ENCODE measurements at regions not wholly inside any gene's neighbourhood (a gene's known extent, or its start where the extent isn't known, plus 50 kb on each side); places are given as distances from the start of the nearest gene placed in this dataset.

DNA sequence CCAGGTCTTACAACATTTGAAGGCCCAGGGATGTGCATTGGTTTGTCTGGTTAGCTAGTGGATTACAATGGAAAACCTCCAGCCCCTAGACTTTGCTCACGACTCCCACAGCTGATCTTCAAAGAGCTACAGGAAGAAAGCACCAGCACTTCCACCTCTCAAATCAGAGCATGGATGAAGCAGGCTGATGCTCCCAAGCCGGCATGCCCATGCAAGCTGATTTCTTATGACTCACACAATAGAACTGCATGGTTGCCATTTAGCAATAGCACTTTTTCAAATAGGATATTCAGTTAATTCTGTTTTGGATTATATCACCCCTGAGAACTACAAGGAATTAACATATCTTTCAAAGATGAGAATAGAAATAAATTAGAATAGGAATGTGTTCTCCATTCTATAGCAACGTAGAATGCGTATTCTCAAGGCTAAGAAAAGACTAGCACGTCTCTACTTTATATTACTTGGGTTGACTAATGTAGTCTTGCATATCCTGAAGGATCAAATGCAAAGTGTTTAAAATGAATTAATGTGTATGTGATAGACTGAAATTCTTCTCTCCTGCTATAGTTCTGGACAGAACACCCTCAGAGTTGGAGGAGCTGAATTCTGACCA lies 292.4 kb downstream of the TRIB2 start:
- FAIRE-seq: no peak
- SMC1A ChIA-PET (ENCODE audit: uncharacterized antibody, unreplicated experiment): interaction anchor here (2.7 kb wide), 1 partner anchor 78 kb away, joined by 9 read pairs; no protein-coding TSS in a partner anchor
- H3K4me2 ChIP-seq (ENCODE audit: control insufficient read depth, insufficient read depth): no peak overlapping the region

More for the DNA sequence above, 292.4 kb downstream of the TRIB2 start:
- 32% methylated on average over 5 of the region's 5 CpGs for WGBS (ENCODE audit: insufficient coverage, insufficient replicate concordance, low lambda C conversion rate, missing lambda C conversion rate)
- no peaks in the 10 kb centered on the region for H3K79me2 ChIP-seq (ENCODE audit: control insufficient read depth, insufficient read depth, low read length)
- H3K9ac ChIP-seq (ENCODE audit: control insufficient read depth, insufficient read depth, low read length): no peak overlapping the region
- ChIA-PET POLR2A (no interaction called here), CTCF (interaction anchor here (0.6 to 3.9 kb wide), 5 partner anchors 8 to 1225 kb away, joined by 3 to 62 read pairs (median 3); no protein-coding TSS in a partner anchor), RAD21 (ENCODE audit: unreplicated experiment) (interaction anchor here (1.1 kb wide), 1 partner anchor 9 kb away, joined by 3 read pairs; no protein-coding TSS in a partner anchor)
- no peak overlapping the region for H2AFZ ChIP-seq (ENCODE audit: control insufficient read depth, low read depth, low read length)
- in situ Hi-C loops (cut with MboI): loop anchor here (5.0 kb wide), 1 partner anchor 1182 kb away; no protein-coding TSS in a partner anchor
- DNase-seq (ENCODE audit: low read depth, low spot score) (no peak), ATAC-seq (no peak)
- H3K4me3 ChIP-seq: no peak overlapping the region
- H4K20me1 ChIP-seq (ENCODE audit: control insufficient read depth, insufficient read depth): no peaks in the 10 kb centered on the region
- H3K27ac ChIP-seq (ENCODE audit: control insufficient read depth, insufficient read depth): no peak overlapping the region
- no peaks in the 10 kb centered on the region for H3K9me3 ChIP-seq (replicated peaks; ENCODE audit: control insufficient read depth, insufficient read depth, low read length)
- no peak for TF ChIP-seq STAT3 (IDR thresholded peaks at IDR 0.05; ENCODE audit: low read depth, low read length)
- TF ChIP-seq TARDBP (IDR thresholded peaks at IDR 0.05; ENCODE audit: borderline replicate concordance): no peak
- TF ChIP-seq IKZF2 (IDR thresholded peaks at IDR 0.05): no peak
- TF ChIP-seq, protein P1, sequence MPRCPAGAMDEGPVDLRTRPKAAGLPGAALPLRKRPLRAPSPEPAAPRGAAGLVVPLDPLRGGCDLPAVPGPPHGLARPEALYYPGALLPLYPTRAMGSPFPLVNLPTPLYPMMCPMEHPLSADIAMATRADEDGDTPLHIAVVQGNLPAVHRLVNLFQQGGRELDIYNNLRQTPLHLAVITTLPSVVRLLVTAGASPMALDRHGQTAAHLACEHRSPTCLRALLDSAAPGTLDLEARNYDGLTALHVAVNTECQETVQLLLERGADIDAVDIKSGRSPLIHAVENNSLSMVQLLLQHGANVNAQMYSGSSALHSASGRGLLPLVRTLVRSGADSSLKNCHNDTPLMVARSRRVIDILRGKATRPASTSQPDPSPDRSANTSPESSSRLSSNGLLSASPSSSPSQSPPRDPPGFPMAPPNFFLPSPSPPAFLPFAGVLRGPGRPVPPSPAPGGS (IDR thresholded peaks at IDR 0.05; ENCODE audit: borderline replicate concordance, insufficient read depth, low read depth, low read length, poor library complexity, severe bottlenecking): no peak
- no peak for TF ChIP-seq MTA3 (IDR thresholded peaks at IDR 0.05; ENCODE audit: borderline replicate concordance, low read length)
- TF ChIP-seq, protein P2, sequence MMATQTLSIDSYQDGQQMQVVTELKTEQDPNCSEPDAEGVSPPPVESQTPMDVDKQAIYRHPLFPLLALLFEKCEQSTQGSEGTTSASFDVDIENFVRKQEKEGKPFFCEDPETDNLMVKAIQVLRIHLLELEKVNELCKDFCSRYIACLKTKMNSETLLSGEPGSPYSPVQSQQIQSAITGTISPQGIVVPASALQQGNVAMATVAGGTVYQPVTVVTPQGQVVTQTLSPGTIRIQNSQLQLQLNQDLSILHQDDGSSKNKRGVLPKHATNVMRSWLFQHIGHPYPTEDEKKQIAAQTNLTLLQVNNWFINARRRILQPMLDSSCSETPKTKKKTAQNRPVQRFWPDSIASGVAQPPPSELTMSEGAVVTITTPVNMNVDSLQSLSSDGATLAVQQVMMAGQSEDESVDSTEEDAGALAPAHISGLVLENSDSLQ (IDR thresholded peaks at IDR 0.05): no peak
- no TSS peak for BruUV-seq (replicated peaks)
- no peaks in the 10 kb centered on the region for H3K4me1 ChIP-seq (ENCODE audit: control insufficient read depth, insufficient read depth, low read length)
- H3K27me3 ChIP-seq (replicated peaks in 1 of 2; ENCODE audit: control insufficient read depth in 2 of 2, insufficient read depth in 2 of 2, low read length in 1 of 2): no peaks in the 10 kb centered on the region; a peak in 1 of 4 replicates
- intact Hi-C loops (cut with micrococcal nuclease; ENCODE audit: unreplicated experiment): loop anchor here (5.0 to 10.0 kb wide), 2 partner anchors 292 to 1314 kb away; partner anchors contain the start of gene TRIB2
- no peaks in the 10 kb centered on the region for H3K36me3 ChIP-seq (ENCODE audit: control insufficient read depth in 2 of 2, insufficient read depth in 2 of 2, low read length in 1 of 2)
